HG02610 (cell line): ENCODE measurements at regions not wholly inside any gene's neighbourhood (a gene's known extent, or its start where the extent isn't known, plus 50 kb on each side); places are given as distances from the start of the nearest gene placed in this dataset.
"Not testable (repeated sequence)": the region's sequence is repeated elsewhere in the genome, so short reads cannot be mapped to it uniquely, and the experiment has no call there.

Experiments used
- ATAC-seq: cut with Tn5 transposase; IDR thresholded peaks from one replicate; pipeline ENCODE4 v1.9.1; 2021; ENCODE audit warnings: mild to moderate bottlenecking, moderate library complexity; ENCODE audit not compliant: unreplicated experiment

- ATAC-seq: no peak
These were observed 1064.0 kb upstream of the SLIT2 start for GRCh38 chr4:19187691-19188090.

GRCh38 chr4:19187096-19187495, 1064.6 kb upstream of the SLIT2 start:
- ATAC-seq: no peak

- ATAC-seq: not testable (repeated sequence)
These were observed 1070.1 kb upstream of the SLIT2 start for GRCh38 chr4:19181631-19182030.

GRCh38 chr4:19178835-19179234, 1072.9 kb upstream of the SLIT2 start:
- no peak for ATAC-seq

- ATAC-seq: no peak
These were observed 1074.1 kb upstream of the SLIT2 start for GRCh38 chr4:19177616-19178015.

- ATAC-seq: no peak
These were observed 1079.9 kb upstream of the SLIT2 start for GRCh38 chr4:19171832-19172231.

- no peak for ATAC-seq
These were observed 1084.4 kb upstream of the SLIT2 start for GRCh38 chr4:19167311-19167710.

- no peak for ATAC-seq
These were observed 1087.4 kb upstream of the SLIT2 start for GRCh38 chr4:19164334-19164733.

- no peak for ATAC-seq
These were observed 1091.8 kb upstream of the SLIT2 start for GRCh38 chr4:19159874-19160273.

- no peak for ATAC-seq
These were observed 1093.4 kb upstream of the SLIT2 start for GRCh38 chr4:19158107-19158809.

- ATAC-seq: no peak
These were observed 1094.9 kb upstream of the SLIT2 start for GRCh38 chr4:19156786-19157185.

- ATAC-seq: no peak
These were observed 1096.1 kb upstream of the SLIT2 start for GRCh38 chr4:19155568-19155967.

GRCh38 chr4:19154267-19154666, 1097.4 kb upstream of the SLIT2 start:
- ATAC-seq: not testable (repeated sequence)

GRCh38 chr4:19152264-19152663, 1099.4 kb upstream of the SLIT2 start:
- peak; percentile 57 for ATAC-seq

GRCh38 chr4:19151684-19152083, 1100.0 kb upstream of the SLIT2 start:
- peak; percentile 52 for ATAC-seq

GRCh38 chr4:19146038-19146437, 1105.7 kb upstream of the SLIT2 start:
- no peak for ATAC-seq

GRCh38 chr4:19135895-19136633, 1114.5 kb upstream of the LCORL start:
- ATAC-seq: peak; percentile 76

GRCh38 chr4:19134685-19135084, 1113.1 kb upstream of the LCORL start:
- no peak for ATAC-seq

GRCh38 chr4:19133315-19133714, 1111.8 kb upstream of the LCORL start:
- ATAC-seq: no peak

GRCh38 chr4:19130866-19131265, 1109.3 kb upstream of the LCORL start:
- ATAC-seq: no peak

GRCh38 chr4:19128176-19128575, 1106.6 kb upstream of the LCORL start:
- ATAC-seq: no peak

GRCh38 chr4:19126903-19127302, 1105.3 kb upstream of the LCORL start:
- no peak for ATAC-seq
